H9 (cell line): ENCODE measurements at regions not wholly inside any gene's neighbourhood (a gene's known extent, or its start where the extent isn't known, plus 50 kb on each side); places are given as distances from the start of the nearest gene placed in this dataset.

ENCODE experiments used
- DNase-seq: peaks from one replicate; pipeline ENCODE4 v3.0.0-alpha.2; 2017
- H2AFZ ChIP-seq: one replicate; pipeline ENCODE4 v1.6.1; 2013; ENCODE audit warnings: mild to moderate bottlenecking, low read length, control low read depth, moderate library complexity
- H2AK5ac ChIP-seq: 2 replicates; pipeline ENCODE4 v1.6.1; 2013; ENCODE audit warnings: low read length, control low read depth, mixed read lengths; ENCODE audit not compliant: insufficient read length
- H2BK120ac ChIP-seq: one replicate; pipeline ENCODE4 v1.6.1; 2013; ENCODE audit warnings: low read depth, mild to moderate bottlenecking, low read length, control low read depth, inconsistent platforms; ENCODE audit not compliant: poor library complexity, severe bottlenecking
- H2BK12ac ChIP-seq: 2 replicates; pipeline ENCODE4 v1.6.1; 2013; ENCODE audit warnings: low read length, control low read depth, mixed read lengths, low read depth; ENCODE audit not compliant: insufficient read length
- H2BK15ac ChIP-seq: 2 replicates; pipeline ENCODE4 v1.6.1; 2013; ENCODE audit warnings: low read depth, low read length, control low read depth
- H2BK20ac ChIP-seq: one replicate; pipeline ENCODE4 v1.6.1; 2013; ENCODE audit warnings: low read depth, mild to moderate bottlenecking, low read length, control low read depth, inconsistent platforms; ENCODE audit not compliant: poor library complexity, severe bottlenecking
- H2BK5ac ChIP-seq: 2 replicates; pipeline ENCODE4 v1.6.1; 2013; ENCODE audit warnings: low read length, control low read depth, mixed read lengths; ENCODE audit not compliant: insufficient read length
- H3K14ac ChIP-seq: 2 replicates; pipeline ENCODE4 v1.6.1; 2013; ENCODE audit warnings: low read length, control low read depth; ENCODE audit not compliant: insufficient read depth
- H3K18ac ChIP-seq: 2 replicates; pipeline ENCODE4 v1.6.1; 2013; ENCODE audit warnings: low read depth, mild to moderate bottlenecking, mixed read lengths, low read length, control low read depth; ENCODE audit not compliant: insufficient read length
- H3K23ac ChIP-seq: 2 replicates; pipeline ENCODE4 v1.6.1; 2013; ENCODE audit warnings: low read length, control low read depth, mixed read lengths, low read depth; ENCODE audit not compliant: insufficient read length
- H3K23me2 ChIP-seq: 2 replicates; pipeline ENCODE4 v1.6.1; 2013; ENCODE audit warnings: low read depth, mild to moderate bottlenecking, mixed read lengths, low read length, control low read depth; ENCODE audit not compliant: insufficient read length, poor library complexity, severe bottlenecking
- H3K27ac ChIP-seq: 2 replicates; pipeline ENCODE4 v1.5.1; 2013; ENCODE audit warnings: low read length, control low read depth, mixed read lengths, low read depth; ENCODE audit not compliant: insufficient read length
- H3K27me3 ChIP-seq: 2 replicates; pipeline ENCODE4 v1.6.1; 2013; ENCODE audit warnings: low read length, control low read depth, inconsistent platforms; ENCODE audit not compliant: insufficient read depth
- H3K4ac ChIP-seq: 2 replicates; pipeline ENCODE4 v1.6.1; 2013; ENCODE audit warnings: low read depth, mild to moderate bottlenecking, control low read depth, inconsistent platforms, low read length, moderate library complexity
- H3K4me1 ChIP-seq: 2 replicates; pipeline ENCODE4 v1.6.1; 2013; ENCODE audit warnings: low read length, control low read depth, inconsistent platforms; ENCODE audit not compliant: insufficient read depth
- H3K4me2 ChIP-seq: 2 replicates; pipeline ENCODE4 v1.6.1; 2013; ENCODE audit warnings: low read length, control low read depth, mixed read lengths; ENCODE audit not compliant: insufficient read length, insufficient read depth
- H3K56ac ChIP-seq: 2 replicates; pipeline ENCODE4 v1.6.1; 2013; ENCODE audit warnings: low read depth, mild to moderate bottlenecking, mixed read lengths, low read length, control low read depth; ENCODE audit not compliant: insufficient read length
- H3K79me1 ChIP-seq: 2 replicates; pipeline ENCODE4 v1.6.1; 2013; ENCODE audit warnings: low read depth, mild to moderate bottlenecking, moderate library complexity, low read length, control low read depth, inconsistent platforms; ENCODE audit not compliant: insufficient read depth, poor library complexity, severe bottlenecking
- H3K79me2 ChIP-seq: 2 replicates; pipeline ENCODE4 v1.6.1; 2013; ENCODE audit warnings: low read length, control low read depth, inconsistent platforms; ENCODE audit not compliant: insufficient read depth
- H3K9ac ChIP-seq: 2 replicates; pipeline ENCODE4 v1.6.1; 2013; ENCODE audit warnings: low read length, control low read depth, mixed read lengths; ENCODE audit not compliant: insufficient read length; ENCODE audit errors: extremely low read depth
- H3K9me3 ChIP-seq: one replicate; pipeline ENCODE4 v1.6.1; 2013; ENCODE audit warnings: low read depth, low read length, inconsistent platforms; ENCODE audit not compliant: control insufficient read depth
- H3T11ph ChIP-seq: one replicate; pipeline ENCODE4 v1.6.1; 2013; ENCODE audit warnings: mild to moderate bottlenecking, low read length, control low read depth, inconsistent platforms
- H4K20me1 ChIP-seq: one replicate; pipeline ENCODE4 v1.6.1; 2013; ENCODE audit not compliant: control insufficient read depth, insufficient read length, insufficient read depth
- H4K5ac ChIP-seq: 2 replicates; pipeline ENCODE4 v1.6.1; 2013; ENCODE audit warnings: low read depth, mild to moderate bottlenecking, mixed read lengths, low read length, control low read depth; ENCODE audit not compliant: insufficient read length
- H4K8ac ChIP-seq: replicated peaks from 2 replicates; pipeline ENCODE4 v1.6.1; 2013; ENCODE audit warnings: low read length, control low read depth, mixed read lengths, low read depth; ENCODE audit not compliant: insufficient read length
- H4K91ac ChIP-seq: 2 replicates; pipeline ENCODE4 v1.6.1; 2013; ENCODE audit warnings: low read depth, mild to moderate bottlenecking, moderate library complexity, mixed read lengths, low read length, control low read depth; ENCODE audit not compliant: insufficient read length
- H3K27ac Mint-ChIP-seq, 3 experiments: 2 replicates in 2 of 3; 3 replicates in 1 of 3; pipeline ENCODE4 v1.8.0; 2020 to 2021; ENCODE audit warnings: mixed read lengths in 3 of 3, mild to moderate bottlenecking in 1 of 3, moderate library complexity in 1 of 3
- H3K27me3 Mint-ChIP-seq: 2 replicates; pipeline ENCODE4 v1.8.0; 2021; ENCODE audit warnings: low read depth, mild to moderate bottlenecking, moderate library complexity, mixed read lengths
- H3K36me3 Mint-ChIP-seq, 3 experiments: 2 replicates in 2 of 3; 3 replicates in 1 of 3; pipeline ENCODE4 v1.8.0; 2020 to 2021; ENCODE audit warnings: low read depth in 3 of 3, mixed read lengths in 3 of 3; ENCODE audit not compliant: insufficient read depth in 1 of 3
- H3K4me1 Mint-ChIP-seq, 2 experiments: 2 replicates each; pipeline ENCODE4 v1.8.0; 2020; ENCODE audit warnings: mixed read lengths in 2 of 2
- H3K4me3 Mint-ChIP-seq, 2 experiments: 2 replicates in 1 of 2; 3 replicates in 1 of 2; pipeline ENCODE4 v1.8.0; 2020 to 2021; ENCODE audit warnings: mild to moderate bottlenecking in 2 of 2, mixed read lengths in 2 of 2, moderate library complexity in 1 of 2
- H3K9me3 Mint-ChIP-seq, 2 experiments: 2 replicates in 1 of 2; 3 replicates in 1 of 2; pipeline ENCODE4 v1.8.0; 2020; ENCODE audit warnings: mild to moderate bottlenecking in 2 of 2, mixed read lengths in 2 of 2, moderate library complexity in 1 of 2
- TF ChIP-seq, protein P1 (sequence below): fragments of 200-600 bp; sonication (generic); conservative IDR thresholded peaks from 3 replicates; pipeline ENCODE4 v1.8.0; 2021; ENCODE audit warnings: antibody characterized with exemption, mild to moderate bottlenecking

DNA sequence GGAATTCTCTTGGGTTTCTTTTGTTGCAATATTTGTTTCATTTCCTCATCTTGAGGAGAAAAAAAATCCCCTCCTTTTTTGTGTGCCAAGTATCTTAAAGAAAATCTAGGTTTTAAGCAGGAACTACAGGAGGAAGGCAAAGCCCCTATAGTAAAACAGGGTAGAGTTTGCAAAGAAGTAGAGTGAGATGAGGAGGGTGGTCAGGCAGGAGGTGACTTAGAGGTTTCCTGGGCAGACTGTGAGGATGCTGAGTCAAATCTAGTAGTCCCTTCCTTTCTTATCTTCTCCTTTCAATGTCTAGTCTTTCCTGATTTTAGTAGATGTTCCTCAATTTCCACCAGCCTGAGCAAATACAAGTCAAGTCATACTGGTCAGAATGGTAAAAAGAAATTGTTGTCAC is 222.5 kb downstream of the PMAIP1 start:
- Mint-ChIP-seq H3K4me3 (no peak overlapping the region), H3K27ac (no peak overlapping the region), H3K27me3 (no peaks in the 10 kb centered on the region), H3K9me3 (peaks cover 0 to 2% of the 10 kb centered on the region in 2 experiments; a peak in 1 of 5 replicates), H3K4me1 (peaks cover 6% of the 10 kb centered on the region in 2 experiments), H3K36me3 (0 out of 7 replicates have a peak, but pooled peaks cover 0 to 2% (median 0%) of the 10 kb centered on the region in 3 experiments)
- no peaks in the 10 kb centered on the region for H4K20me1 ChIP-seq
- no peak overlapping the region for H3K9ac ChIP-seq
- H3K9me3 ChIP-seq: no peaks in the 10 kb centered on the region
- no peak overlapping the region for H3K56ac ChIP-seq
- no peaks in the 10 kb centered on the region for H3K79me1 ChIP-seq
- TF ChIP-seq, protein P1, sequence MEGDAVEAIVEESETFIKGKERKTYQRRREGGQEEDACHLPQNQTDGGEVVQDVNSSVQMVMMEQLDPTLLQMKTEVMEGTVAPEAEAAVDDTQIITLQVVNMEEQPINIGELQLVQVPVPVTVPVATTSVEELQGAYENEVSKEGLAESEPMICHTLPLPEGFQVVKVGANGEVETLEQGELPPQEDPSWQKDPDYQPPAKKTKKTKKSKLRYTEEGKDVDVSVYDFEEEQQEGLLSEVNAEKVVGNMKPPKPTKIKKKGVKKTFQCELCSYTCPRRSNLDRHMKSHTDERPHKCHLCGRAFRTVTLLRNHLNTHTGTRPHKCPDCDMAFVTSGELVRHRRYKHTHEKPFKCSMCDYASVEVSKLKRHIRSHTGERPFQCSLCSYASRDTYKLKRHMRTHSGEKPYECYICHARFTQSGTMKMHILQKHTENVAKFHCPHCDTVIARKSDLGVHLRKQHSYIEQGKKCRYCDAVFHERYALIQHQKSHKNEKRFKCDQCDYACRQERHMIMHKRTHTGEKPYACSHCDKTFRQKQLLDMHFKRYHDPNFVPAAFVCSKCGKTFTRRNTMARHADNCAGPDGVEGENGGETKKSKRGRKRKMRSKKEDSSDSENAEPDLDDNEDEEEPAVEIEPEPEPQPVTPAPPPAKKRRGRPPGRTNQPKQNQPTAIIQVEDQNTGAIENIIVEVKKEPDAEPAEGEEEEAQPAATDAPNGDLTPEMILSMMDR: no peak
- H3K14ac ChIP-seq: no peak overlapping the region
- H2BK20ac ChIP-seq: no peak overlapping the region
- no peak overlapping the region for H3K4me2 ChIP-seq
- H3K4me1 ChIP-seq: no peaks in the 10 kb centered on the region; the same call in 1 of the 2 replicates
- H4K91ac ChIP-seq: no peak overlapping the region
- no peak overlapping the region for H2BK5ac ChIP-seq
- no peak overlapping the region for H3K27ac ChIP-seq
- H2BK15ac ChIP-seq: no peak overlapping the region
- no peak overlapping the region for H2AFZ ChIP-seq
- H2BK120ac ChIP-seq: no peak overlapping the region
- H3K4ac ChIP-seq: no peak overlapping the region
- H4K5ac ChIP-seq: no peak overlapping the region
- H3K27me3 ChIP-seq: no peaks in the 10 kb centered on the region
- no peak overlapping the region for H2BK12ac ChIP-seq
- no peak overlapping the region for H3K23ac ChIP-seq
- H4K8ac ChIP-seq: no peak overlapping the region
- DNase-seq: no peak
- no peaks in the 10 kb centered on the region for H3K23me2 ChIP-seq
- H3T11ph ChIP-seq: no peak overlapping the region
- no peak overlapping the region for H3K18ac ChIP-seq
- no peaks in the 10 kb centered on the region for H3K79me2 ChIP-seq
- no peak overlapping the region for H2AK5ac ChIP-seq
